GM10248 (cell line): ENCODE measurements at regions not wholly inside any gene's neighbourhood (a gene's known extent, or its start where the extent isn't known, plus 50 kb on each side); places are given as distances from the start of the nearest gene placed in this dataset.

Experiments used
- CTCF ChIA-PET: fragments of 300-600 bp; sonication (Branson Sonifier 250); formaldehyde crosslinking; extraction: SDS; loops from one replicate; lab custom pipeline; 2021; ENCODE audit warnings: antibody characterized with exemption; lab: Yijun Ruan, JAX
- POLR2A ChIA-PET: fragments of 350-650 bp; sonication (Branson Sonifier 250); formaldehyde crosslinking; extraction: SDS; loops from one replicate; lab custom pipeline; 2020; ENCODE audit warnings: antibody characterized with exemption; lab: Yijun Ruan, JAX
- DNase-seq: peaks from one replicate; pipeline ENCODE4 v3.0.0; 2012; ENCODE audit errors: extremely low spot score
- TF ChIP-seq, protein P1 (sequence below): IDR thresholded peaks from 2 replicates; pipeline ENCODE4 v1.5.1; 2012; ENCODE audit warnings: mild to moderate bottlenecking, low read depth; ENCODE audit errors: extremely low read depth, missing control alignments, control extremely low read depth

DNA sequence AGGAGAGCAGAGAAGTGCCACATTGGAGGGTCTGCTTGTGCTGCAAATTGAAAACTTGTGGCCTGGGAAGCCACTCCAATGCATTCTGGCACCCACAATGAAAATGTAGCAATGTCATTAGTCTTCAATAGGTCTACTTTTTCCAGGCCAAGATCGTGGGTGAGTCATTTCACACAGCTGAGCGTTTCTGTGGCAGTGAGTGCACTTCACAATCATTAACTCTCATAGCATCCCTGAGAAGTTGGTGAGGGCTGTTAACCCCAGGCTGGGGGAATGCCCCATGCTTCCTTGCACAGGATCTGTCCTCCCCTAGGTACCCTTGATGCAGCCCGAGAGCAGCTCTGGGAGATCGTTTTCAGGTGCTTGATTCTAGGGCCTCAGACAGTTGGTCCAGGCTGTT is 196.8 kb upstream of the ATP6AP2 start:
- ChIA-PET POLR2A (no interaction called here), CTCF (no interaction called here)
- no peak for DNase-seq
- TF ChIP-seq, protein P1, sequence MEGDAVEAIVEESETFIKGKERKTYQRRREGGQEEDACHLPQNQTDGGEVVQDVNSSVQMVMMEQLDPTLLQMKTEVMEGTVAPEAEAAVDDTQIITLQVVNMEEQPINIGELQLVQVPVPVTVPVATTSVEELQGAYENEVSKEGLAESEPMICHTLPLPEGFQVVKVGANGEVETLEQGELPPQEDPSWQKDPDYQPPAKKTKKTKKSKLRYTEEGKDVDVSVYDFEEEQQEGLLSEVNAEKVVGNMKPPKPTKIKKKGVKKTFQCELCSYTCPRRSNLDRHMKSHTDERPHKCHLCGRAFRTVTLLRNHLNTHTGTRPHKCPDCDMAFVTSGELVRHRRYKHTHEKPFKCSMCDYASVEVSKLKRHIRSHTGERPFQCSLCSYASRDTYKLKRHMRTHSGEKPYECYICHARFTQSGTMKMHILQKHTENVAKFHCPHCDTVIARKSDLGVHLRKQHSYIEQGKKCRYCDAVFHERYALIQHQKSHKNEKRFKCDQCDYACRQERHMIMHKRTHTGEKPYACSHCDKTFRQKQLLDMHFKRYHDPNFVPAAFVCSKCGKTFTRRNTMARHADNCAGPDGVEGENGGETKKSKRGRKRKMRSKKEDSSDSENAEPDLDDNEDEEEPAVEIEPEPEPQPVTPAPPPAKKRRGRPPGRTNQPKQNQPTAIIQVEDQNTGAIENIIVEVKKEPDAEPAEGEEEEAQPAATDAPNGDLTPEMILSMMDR: no peak

DNA sequence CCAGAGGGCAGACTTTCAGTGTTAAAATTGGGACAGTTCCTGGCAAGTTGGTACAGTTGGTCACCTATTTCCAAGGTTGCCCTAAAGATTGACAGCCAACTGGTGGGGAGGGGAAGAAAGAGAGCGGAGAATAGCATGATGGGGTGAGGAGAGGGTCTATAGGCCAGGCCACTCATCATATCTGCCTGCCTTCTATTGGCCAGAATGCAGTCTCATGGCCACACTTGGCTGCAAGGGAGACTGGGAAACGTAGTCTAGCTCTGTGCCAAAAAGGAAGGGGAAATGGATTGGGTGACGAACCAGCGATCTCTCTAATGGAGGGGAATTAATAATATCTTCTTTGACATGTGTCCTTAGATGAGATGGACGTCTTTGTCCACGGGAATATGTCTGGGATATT is 197.4 kb upstream of the ATP6AP2 start:
- no peak for DNase-seq
- CTCF ChIA-PET: no interaction called here
- POLR2A ChIA-PET: no interaction called here
- TF ChIP-seq, protein P1: no peak

DNA sequence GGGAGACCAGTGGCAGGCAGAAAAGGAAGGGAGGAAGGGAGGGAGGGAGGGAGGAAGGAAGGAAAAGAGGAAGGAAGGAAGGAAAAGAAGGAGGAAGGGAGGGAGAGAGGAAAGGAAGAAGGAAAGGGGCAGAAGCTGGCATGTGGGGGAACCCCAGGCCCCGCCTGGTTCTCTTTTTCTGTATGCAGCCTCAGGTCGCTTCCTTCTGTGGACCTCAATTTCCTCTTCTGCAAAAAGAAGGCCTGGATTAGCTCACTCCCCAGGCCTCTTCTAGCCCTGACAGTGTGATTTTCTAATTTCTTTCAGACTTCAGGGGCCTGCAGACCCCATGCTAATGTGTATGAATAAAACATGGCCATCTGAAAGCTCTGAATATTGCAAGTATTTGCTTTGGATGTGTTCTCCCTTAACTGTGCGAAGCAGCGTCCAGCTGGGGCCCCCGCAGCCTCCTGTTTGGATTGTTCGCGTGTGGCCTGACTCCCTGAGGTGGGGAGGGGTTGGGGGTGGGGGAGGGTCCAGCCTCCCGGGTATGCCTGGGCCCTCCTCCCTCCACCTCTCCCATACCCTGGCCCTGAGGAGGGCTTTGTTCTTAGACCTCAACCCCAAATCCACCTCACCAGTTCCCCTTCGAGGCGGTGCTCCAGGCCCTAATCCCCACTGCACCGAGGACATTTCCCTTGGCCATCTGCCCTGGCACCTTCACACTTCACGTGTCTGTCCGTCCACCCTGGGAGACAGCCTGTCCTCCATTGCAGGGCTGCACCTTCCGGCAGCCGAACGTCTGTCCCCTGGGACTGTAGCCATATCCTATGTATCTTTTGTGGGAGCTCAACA is 199.9 kb upstream of the ATP6AP2 start:
- ChIA-PET CTCF (no interaction called here), POLR2A (no interaction called here)
- TF ChIP-seq, protein P1: no peak
- no peak for DNase-seq

DNA sequence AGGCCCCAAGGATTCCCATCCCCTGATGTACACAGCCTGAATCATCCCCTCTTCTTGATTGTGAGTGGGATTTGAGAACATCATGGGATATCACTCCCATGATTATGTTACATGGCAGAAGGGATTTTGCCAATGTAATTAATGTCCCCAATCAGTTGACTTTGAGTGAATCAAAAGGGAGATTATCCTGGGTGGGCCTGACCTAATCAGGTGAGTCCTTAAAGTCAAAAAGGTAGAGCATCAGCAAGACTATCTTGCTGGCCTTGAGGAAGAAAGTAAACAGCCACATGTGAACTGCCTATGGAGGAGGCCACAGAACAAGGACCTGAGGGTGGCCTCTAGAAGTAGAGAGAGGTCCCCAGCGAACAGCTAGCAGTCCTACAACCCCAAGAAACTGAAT is 203.1 kb upstream of the ATP6AP2 start:
- TF ChIP-seq, protein P1: no peak
- POLR2A ChIA-PET: no interaction called here
- no peak for DNase-seq
- CTCF ChIA-PET: no interaction called here

DNA sequence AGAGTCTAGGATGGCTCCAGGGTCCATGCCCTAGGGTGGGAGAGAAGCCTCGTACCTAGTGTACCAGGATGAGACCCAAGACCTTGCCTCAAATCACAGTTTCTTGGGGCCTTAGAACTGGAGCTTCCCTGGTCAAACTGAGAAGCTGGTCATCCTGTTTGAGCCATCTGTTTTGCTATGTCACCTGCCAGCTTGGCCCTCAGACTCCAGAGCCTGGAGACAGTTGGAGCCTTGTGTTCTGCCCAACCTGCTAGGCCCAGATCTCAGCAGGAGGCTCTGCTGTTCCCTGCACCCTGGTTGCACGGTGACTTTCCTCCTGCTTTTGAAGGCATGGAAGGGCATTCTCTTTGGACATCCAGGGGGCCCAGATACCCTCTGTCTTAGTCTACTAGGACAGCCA is 206.3 kb upstream of the ATP6AP2 start:
- ChIA-PET CTCF (no interaction called here), POLR2A (no interaction called here)
- TF ChIP-seq, protein P1: no peak
- DNase-seq: no peak

DNA sequence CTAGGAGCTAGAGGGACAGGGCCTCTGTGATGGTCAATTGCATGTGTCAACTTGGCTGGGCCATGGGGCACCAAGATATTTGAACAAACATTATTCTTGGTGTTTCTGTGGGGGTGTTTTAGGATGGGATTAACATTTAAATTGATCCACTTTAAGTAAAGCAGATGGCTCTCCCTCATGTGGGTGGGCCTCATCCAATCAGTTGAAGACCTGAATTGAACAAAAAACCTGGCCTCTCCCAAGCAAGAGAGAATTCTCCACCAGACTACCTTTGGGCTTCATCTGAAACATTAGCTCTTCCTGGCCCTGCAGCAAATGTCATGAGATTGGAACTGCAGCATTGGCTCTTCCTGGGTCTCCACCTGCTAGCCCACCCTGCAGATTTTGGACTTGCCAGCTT is 207.1 kb upstream of the ATP6AP2 start:
- ChIA-PET CTCF (no interaction called here), POLR2A (no interaction called here)
- TF ChIP-seq, protein P1: no peak
- DNase-seq: no peak
